ENCODE measurements at regions not wholly inside any gene's neighbourhood (a gene's known extent, or its start where the extent isn't known, plus 50 kb on each side); places are given as distances from the start of the nearest gene placed in this dataset.

DNA sequence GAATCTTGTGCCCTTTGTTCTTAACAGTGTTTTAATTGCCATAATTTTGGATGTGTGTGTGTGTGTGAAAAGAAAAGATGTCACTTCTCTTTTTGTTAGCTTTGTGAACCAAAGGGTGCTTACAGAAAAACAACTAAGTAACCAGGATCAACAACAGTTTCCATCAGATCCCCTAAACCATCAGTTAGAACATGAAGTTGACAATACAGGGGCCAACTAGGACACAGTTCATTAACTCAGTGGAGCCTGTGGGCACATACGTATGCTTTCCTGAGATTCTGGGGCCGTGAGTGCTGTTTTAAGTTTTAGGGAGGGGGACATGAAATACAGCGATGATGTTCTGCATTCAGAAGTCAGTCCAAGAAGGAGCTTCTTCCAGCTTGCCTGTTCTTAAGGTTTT is 133.6 kb downstream of the TLR5 start:
- no peak for DNase-seq
- CTCF ChIA-PET, result no interaction called here
- Mint-ChIP-seq H3K4me1 (ENCODE audit: low read depth, unreplicated experiment) (no peaks in the 10 kb centered on the region), H3K27ac (ENCODE audit: unreplicated experiment) (no peak overlapping the region), H3K4me3 (ENCODE audit: low read depth, unreplicated experiment) (no peak overlapping the region), H3K36me3 (ENCODE audit: insufficient read depth, unreplicated experiment) (no peaks in the 10 kb centered on the region), H3K9me3 (ENCODE audit: low read depth, unreplicated experiment) (no peaks in the 10 kb centered on the region), H3K27me3 (ENCODE audit: unreplicated experiment) (peaks cover 14% of the 10 kb centered on the region)
- BruUV-seq (replicated peaks), result no TSS peak
- TF ChIP-seq, protein P1, sequence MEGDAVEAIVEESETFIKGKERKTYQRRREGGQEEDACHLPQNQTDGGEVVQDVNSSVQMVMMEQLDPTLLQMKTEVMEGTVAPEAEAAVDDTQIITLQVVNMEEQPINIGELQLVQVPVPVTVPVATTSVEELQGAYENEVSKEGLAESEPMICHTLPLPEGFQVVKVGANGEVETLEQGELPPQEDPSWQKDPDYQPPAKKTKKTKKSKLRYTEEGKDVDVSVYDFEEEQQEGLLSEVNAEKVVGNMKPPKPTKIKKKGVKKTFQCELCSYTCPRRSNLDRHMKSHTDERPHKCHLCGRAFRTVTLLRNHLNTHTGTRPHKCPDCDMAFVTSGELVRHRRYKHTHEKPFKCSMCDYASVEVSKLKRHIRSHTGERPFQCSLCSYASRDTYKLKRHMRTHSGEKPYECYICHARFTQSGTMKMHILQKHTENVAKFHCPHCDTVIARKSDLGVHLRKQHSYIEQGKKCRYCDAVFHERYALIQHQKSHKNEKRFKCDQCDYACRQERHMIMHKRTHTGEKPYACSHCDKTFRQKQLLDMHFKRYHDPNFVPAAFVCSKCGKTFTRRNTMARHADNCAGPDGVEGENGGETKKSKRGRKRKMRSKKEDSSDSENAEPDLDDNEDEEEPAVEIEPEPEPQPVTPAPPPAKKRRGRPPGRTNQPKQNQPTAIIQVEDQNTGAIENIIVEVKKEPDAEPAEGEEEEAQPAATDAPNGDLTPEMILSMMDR (IDR thresholded peaks at IDR 0.05; ENCODE audit: unreplicated experiment), result no peak
- intact Hi-C loops (cut with micrococcal nuclease; ENCODE audit: unreplicated experiment), result no loop called here

DNA sequence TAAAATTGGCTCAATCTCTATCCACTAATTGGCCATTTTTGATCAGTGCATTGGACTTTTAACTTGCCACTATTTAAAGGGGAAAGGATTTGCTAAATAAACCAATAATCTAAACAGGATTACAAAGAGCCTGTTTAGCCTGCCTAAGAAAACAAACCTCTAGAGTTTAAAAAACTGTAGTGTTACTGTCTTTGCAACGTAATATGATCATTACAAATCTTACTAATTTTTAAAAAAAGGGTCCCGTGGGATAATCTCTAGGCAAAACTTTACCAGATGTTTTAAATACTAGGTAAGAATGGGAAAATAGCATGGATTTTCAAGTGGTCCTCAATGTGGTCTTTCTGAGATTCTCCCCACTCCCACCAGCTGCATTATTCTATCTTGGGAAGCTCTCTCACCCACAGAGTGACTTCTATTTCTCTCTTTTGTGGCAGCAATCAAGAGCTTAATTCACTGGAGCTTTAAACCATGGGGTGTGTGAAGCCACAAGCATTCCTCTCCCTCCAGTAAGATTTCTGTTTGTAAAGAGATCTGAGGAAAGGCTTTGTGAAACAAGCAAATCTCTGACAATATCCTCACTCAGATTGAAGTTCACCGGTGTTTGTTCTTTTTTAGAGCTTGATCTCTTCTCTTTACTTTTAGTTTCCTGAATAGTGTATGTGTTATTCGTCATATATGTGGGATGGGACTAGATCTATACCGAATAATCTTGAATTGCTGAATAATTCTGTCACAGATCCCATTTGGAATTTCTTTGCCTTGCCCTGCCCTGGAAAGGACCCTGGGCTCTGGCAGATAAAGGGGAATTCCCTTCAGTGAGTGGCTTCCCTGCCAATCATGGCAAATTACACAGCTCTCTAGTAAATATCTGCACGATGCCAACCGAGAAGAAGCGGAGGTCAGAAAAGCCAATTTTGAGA is 132.2 kb downstream of the TLR5 start:
- Mint-ChIP-seq H3K4me3 (ENCODE audit: low read depth, unreplicated experiment) (no peak overlapping the region), H3K4me1 (ENCODE audit: low read depth, unreplicated experiment) (no peaks in the 10 kb centered on the region), H3K9me3 (ENCODE audit: low read depth, unreplicated experiment) (no peaks in the 10 kb centered on the region), H3K27me3 (ENCODE audit: unreplicated experiment) (peaks cover 14% of the 10 kb centered on the region), H3K27ac (ENCODE audit: unreplicated experiment) (no peak overlapping the region), H3K36me3 (ENCODE audit: insufficient read depth, unreplicated experiment) (no peaks in the 10 kb centered on the region)
- intact Hi-C loops (cut with micrococcal nuclease; ENCODE audit: unreplicated experiment), result no loop called here
- CTCF ChIA-PET, result no interaction called here
- BruUV-seq (replicated peaks), result no TSS peak
- TF ChIP-seq, protein P1 (IDR thresholded peaks at IDR 0.05; ENCODE audit: unreplicated experiment), result no peak
- DNase-seq, result no peak

DNA sequence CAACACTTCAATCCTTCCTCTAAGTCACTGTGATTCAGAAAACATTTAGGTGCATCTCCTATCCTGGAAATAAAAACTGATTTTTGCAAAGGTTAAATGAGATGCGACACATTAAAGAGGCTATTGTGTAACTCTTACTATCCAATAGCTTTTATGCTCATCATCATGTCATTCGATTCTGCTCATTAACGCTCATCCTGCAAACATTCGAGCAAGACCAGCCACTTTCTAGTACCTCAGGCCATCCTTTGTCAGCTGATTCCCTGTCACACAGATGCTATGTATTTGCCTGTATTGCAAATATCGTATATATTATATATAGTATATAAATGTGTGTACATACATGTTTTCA is 131.6 kb downstream of the TLR5 start:
- CTCF ChIA-PET, result no interaction called here
- no peak for DNase-seq
- Mint-ChIP-seq H3K4me1 (ENCODE audit: low read depth, unreplicated experiment) (no peaks in the 10 kb centered on the region), H3K27me3 (ENCODE audit: unreplicated experiment) (peaks cover 14% of the 10 kb centered on the region), H3K27ac (ENCODE audit: unreplicated experiment) (no peak overlapping the region), H3K9me3 (ENCODE audit: low read depth, unreplicated experiment) (no peaks in the 10 kb centered on the region), H3K36me3 (ENCODE audit: insufficient read depth, unreplicated experiment) (no peaks in the 10 kb centered on the region), H3K4me3 (ENCODE audit: low read depth, unreplicated experiment) (no peak overlapping the region)
- no TSS peak for BruUV-seq (replicated peaks)
- intact Hi-C loops (cut with micrococcal nuclease; ENCODE audit: unreplicated experiment), result no loop called here
- TF ChIP-seq, protein P1 (IDR thresholded peaks at IDR 0.05; ENCODE audit: unreplicated experiment), result no peak

DNA sequence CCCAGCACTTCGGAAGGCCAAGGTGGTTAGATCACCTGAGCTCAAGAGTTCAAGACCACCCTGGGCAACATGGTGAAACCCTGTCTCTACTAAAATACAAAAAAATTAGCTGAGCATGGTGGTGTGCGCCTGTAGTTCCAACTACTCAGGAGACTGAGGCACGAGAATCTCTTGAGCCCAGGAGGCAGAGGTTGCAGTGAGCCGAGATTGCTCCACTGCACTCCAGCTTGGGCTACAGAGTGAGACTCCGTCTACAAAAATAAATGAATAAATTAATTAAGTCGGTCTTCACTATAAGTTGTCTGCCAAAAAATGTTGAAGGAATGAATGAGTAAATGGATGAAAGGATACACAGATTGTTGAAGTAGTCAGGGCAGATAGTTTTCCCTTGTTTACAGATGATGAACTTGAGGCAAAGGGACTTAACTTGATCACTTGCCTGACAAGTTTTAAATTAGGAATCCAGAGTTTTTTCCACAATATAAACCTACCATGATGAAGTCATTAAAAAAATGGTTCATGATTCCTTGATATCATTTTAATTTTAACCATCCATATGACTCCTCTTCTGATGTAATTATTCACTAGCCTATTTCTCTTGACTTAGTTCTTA is 130.8 kb downstream of the TLR5 start:
- H3K4me3 Mint-ChIP-seq (ENCODE audit: low read depth, unreplicated experiment), result no peak overlapping the region
- H3K36me3 Mint-ChIP-seq (ENCODE audit: insufficient read depth, unreplicated experiment), result no peaks in the 10 kb centered on the region
- CTCF ChIA-PET, result no interaction called here
- no peak overlapping the region for H3K27ac Mint-ChIP-seq (ENCODE audit: unreplicated experiment)
- intact Hi-C loops (cut with micrococcal nuclease; ENCODE audit: unreplicated experiment), result no loop called here
- H3K9me3 Mint-ChIP-seq (ENCODE audit: low read depth, unreplicated experiment), result no peaks in the 10 kb centered on the region
- peaks cover 14% of the 10 kb centered on the region for H3K27me3 Mint-ChIP-seq (ENCODE audit: unreplicated experiment)
- no peak for DNase-seq
- H3K4me1 Mint-ChIP-seq (ENCODE audit: low read depth, unreplicated experiment), result no peaks in the 10 kb centered on the region
- BruUV-seq (replicated peaks), result no TSS peak
- TF ChIP-seq, protein P1 (IDR thresholded peaks at IDR 0.05; ENCODE audit: unreplicated experiment), result no peak
